Neural cell (in vitro differentiated cells): ENCODE measurements at regions not wholly inside any gene's neighbourhood (a gene's known extent, or its start where the extent isn't known, plus 50 kb on each side); places are given as distances from the start of the nearest gene placed in this dataset.

Experiments used
- H2AFZ ChIP-seq: fragments of 200-600, 300-800 bp; sonication (generic), shearing (Covaris generic); 2 replicates; pipeline ENCODE4 v1.6.0; 2014; ENCODE audit warnings: low read depth, mild to moderate bottlenecking, antibody characterized with exemption, low read length, moderate library complexity
- H3F3A ChIP-seq: fragments of 200-600 bp; shearing (Covaris generic); 2 replicates; pipeline ENCODE4 v1.6.1; 2016; ENCODE audit warnings: mild to moderate bottlenecking, moderate library complexity, mixed read lengths, antibody characterized with exemption, low read length; ENCODE audit not compliant: insufficient read depth, poor library complexity, severe bottlenecking
- H3K27ac ChIP-seq: fragments of 200-600, 300-800 bp; sonication (generic), shearing (Covaris generic); 2 replicates; pipeline ENCODE4 v1.5.1; 2014; ENCODE audit warnings: mild to moderate bottlenecking, low read length, moderate library complexity
- H3K27me3 ChIP-seq: fragments of 300-800, 200-600 bp; sonication (generic), shearing (Covaris generic); 2 replicates; pipeline ENCODE4 v1.6.0; 2014; ENCODE audit warnings: mild to moderate bottlenecking, low read depth, low read length, moderate library complexity; ENCODE audit not compliant: insufficient read depth
- H3K36me3 ChIP-seq: fragments of 300-800, 200-600 bp; sonication (generic), shearing (Covaris generic); 2 replicates; pipeline ENCODE4 v1.5.1; 2014; ENCODE audit warnings: mild to moderate bottlenecking, antibody characterized with exemption, low read length, moderate library complexity; ENCODE audit not compliant: insufficient read depth
- H3K4me2 ChIP-seq: fragments of 300-800, 200-600 bp; sonication (generic), shearing (Covaris generic); 2 replicates; pipeline ENCODE4 v1.6.0; 2014; ENCODE audit warnings: mild to moderate bottlenecking, low read length
- H3K4me3 ChIP-seq: fragments of 300-800, 200-600 bp; sonication (generic), shearing (Covaris generic); 2 replicates; pipeline ENCODE4 v1.5.1; 2014; ENCODE audit warnings: mild to moderate bottlenecking, low read length, moderate library complexity
- H3K79me2 ChIP-seq: fragments of 200-600 bp; shearing (Covaris generic); replicated peaks from 2 replicates; pipeline ENCODE4 v1.6.0; 2014; ENCODE audit warnings: mild to moderate bottlenecking, low read length, moderate library complexity; ENCODE audit not compliant: insufficient read depth
- H3K9ac ChIP-seq: fragments of 300-800, 200-600 bp; sonication (generic), shearing (Covaris generic); 2 replicates; pipeline ENCODE4 v1.6.1; 2016; ENCODE audit warnings: mild to moderate bottlenecking, low read length, mixed read lengths
- H3K9me2 ChIP-seq: fragments of 200-600 bp; shearing (Covaris generic); 2 replicates; pipeline ENCODE4 v1.6.1; 2016; ENCODE audit warnings: mild to moderate bottlenecking, low read length, mixed read lengths; ENCODE audit not compliant: insufficient read depth
- H3K9me3 ChIP-seq: fragments of 200-600, 300-800 bp; sonication (generic), shearing (Covaris generic); 2 replicates; pipeline ENCODE4 v1.6.1; 2016; ENCODE audit warnings: mild to moderate bottlenecking, mixed run types, low read length, moderate library complexity, mixed read lengths
- H4K20me1 ChIP-seq: fragments of 200-600 bp; shearing (Covaris generic); 2 replicates; pipeline ENCODE4 v1.6.1; 2016; ENCODE audit warnings: mild to moderate bottlenecking, mixed run types; ENCODE audit not compliant: insufficient read depth
- CTCF ChIP-seq: fragments of 450-650 bp; IDR thresholded peaks from 2 replicates; pipeline ENCODE4 v1.5.1; 2014; ENCODE audit warnings: antibody characterized with exemption, mild to moderate bottlenecking, moderate library complexity; ENCODE audit not compliant: poor library complexity, severe bottlenecking
- EP300 ChIP-seq: fragments of 450-650 bp; conservative IDR thresholded peaks from 2 replicates; pipeline ENCODE4 v1.6.1; 2014; ENCODE audit warnings: antibody characterized with exemption, mild to moderate bottlenecking, moderate library complexity; ENCODE audit not compliant: poor library complexity, severe bottlenecking
- EZH2 ChIP-seq: fragments of 200-600, 300-800 bp; shearing (Covaris generic), sonication (generic); IDR thresholded peaks from 2 replicates; pipeline ENCODE4 v1.6.1; 2014; ENCODE audit warnings: antibody characterized with exemption, low read length, borderline replicate concordance, mild to moderate bottlenecking; ENCODE audit not compliant: insufficient read depth, poor library complexity, severe bottlenecking
- MXI1 ChIP-seq: fragments of 450-650 bp; conservative IDR thresholded peaks from 2 replicates; pipeline ENCODE4 v1.6.1; 2014; ENCODE audit warnings: antibody characterized with exemption, mild to moderate bottlenecking; ENCODE audit not compliant: poor library complexity, severe bottlenecking
- POLR2AphosphoS5 ChIP-seq: IDR thresholded peaks from 2 replicates; pipeline ENCODE4 v1.6.1; 2012
- RAD21 ChIP-seq: fragments of 450-650 bp; conservative IDR thresholded peaks from 2 replicates; pipeline ENCODE4 v1.6.1; 2014; ENCODE audit warnings: antibody characterized with exemption, mild to moderate bottlenecking, moderate library complexity
- REST ChIP-seq: IDR thresholded peaks from 2 replicates; pipeline ENCODE4 v1.6.1; 2012; ENCODE audit warnings: borderline replicate concordance
- SMC3 ChIP-seq: fragments of 450-650 bp; conservative IDR thresholded peaks from 2 replicates; pipeline ENCODE4 v1.6.1; 2014; ENCODE audit warnings: antibody characterized with exemption, mild to moderate bottlenecking, moderate library complexity; ENCODE audit not compliant: poor library complexity
- TAF1 ChIP-seq: IDR thresholded peaks from 2 replicates; pipeline ENCODE4 v1.6.1; 2012; ENCODE audit warnings: low read depth

GRCh38 chr14:56358275-56358674 lies 221.3 kb upstream of the TMEM260 start:
- H3K4me2 ChIP-seq, result no peak overlapping the region
- H3K27ac ChIP-seq, result no peak overlapping the region

GRCh38 chr14:56358851-56359614 lies 220.6 kb upstream of the TMEM260 start:
- H3K9me2 ChIP-seq, result no peaks in the 10 kb centered on the region
- H3K27me3 ChIP-seq, result no peaks in the 10 kb centered on the region
- H3K27ac ChIP-seq, result no peak overlapping the region
- no peak overlapping the region for H3K4me3 ChIP-seq
- H4K20me1 ChIP-seq, result no peaks in the 10 kb centered on the region
- no peaks in the 10 kb centered on the region for H3K36me3 ChIP-seq
- no peaks in the 10 kb centered on the region for H3F3A ChIP-seq
- H3K9me3 ChIP-seq, result no peaks in the 10 kb centered on the region
- H3K9ac ChIP-seq, result no peak overlapping the region
- H3K79me2 ChIP-seq, result no peaks in the 10 kb centered on the region
- no peak overlapping the region for H2AFZ ChIP-seq
- no peak overlapping the region for H3K4me2 ChIP-seq
- no peak for TF ChIP-seq MXI1
- no peak for TF ChIP-seq EP300
- TF ChIP-seq REST, result no peak
- no peak for TF ChIP-seq CTCF

More at GRCh38 chr14:56358275-56358674, 221.3 kb upstream of the TMEM260 start:
- TF ChIP-seq EP300 (no peak), RAD21 (no peak), TAF1 (no peak), CTCF (no peak), REST (no peak), POLR2AphosphoS5 (no peak), EZH2 (no peak), SMC3 (no peak), MXI1 (no peak)
- Histone ChIP-seq H3F3A (no peaks in the 10 kb centered on the region), H3K9me3 (no peaks in the 10 kb centered on the region), H3K4me3 (no peak overlapping the region), H3K27me3 (no peaks in the 10 kb centered on the region), H4K20me1 (no peaks in the 10 kb centered on the region), H3K9me2 (no peaks in the 10 kb centered on the region), H3K9ac (no peak overlapping the region), H3K36me3 (no peaks in the 10 kb centered on the region), H2AFZ (no peak overlapping the region), H3K79me2 (no peaks in the 10 kb centered on the region)
